ENCODE measurements at regions not wholly inside any gene's neighbourhood (a gene's known extent, or its start where the extent isn't known, plus 50 kb on each side); places are given as distances from the start of the nearest gene placed in this dataset.

DNA sequence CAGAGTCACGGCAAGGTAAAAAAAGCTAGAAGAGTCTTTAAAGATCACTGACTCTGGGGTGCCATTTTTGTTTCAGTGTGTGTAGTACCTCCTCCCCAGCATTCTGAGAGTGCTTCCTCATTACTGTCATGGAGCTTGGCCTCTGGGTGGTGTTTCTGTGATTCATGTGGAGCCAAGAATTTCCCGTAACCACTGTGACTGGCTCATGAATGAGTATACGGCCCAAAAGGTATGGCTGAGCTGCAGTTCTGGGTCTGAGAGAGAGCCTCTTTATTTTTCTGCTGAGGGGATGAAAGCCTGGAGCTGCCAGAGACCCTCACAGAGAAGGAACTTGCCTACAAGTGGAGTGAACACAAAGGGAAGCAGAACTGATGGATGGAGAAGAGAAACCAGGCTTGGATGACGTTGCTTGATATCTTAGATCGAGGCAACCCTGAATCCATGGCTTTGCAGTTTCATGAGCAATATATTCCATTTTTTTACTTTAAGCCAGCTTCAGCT lies 85.6 kb downstream of the PTTG1 start:
- intact Hi-C loops (cut with DNase I), result loop anchor here (5.0 kb wide), 1 partner anchor 70 kb away; no protein-coding TSS in a partner anchor
- no peak for DNase-seq (ENCODE audit: low spot score)

DNA sequence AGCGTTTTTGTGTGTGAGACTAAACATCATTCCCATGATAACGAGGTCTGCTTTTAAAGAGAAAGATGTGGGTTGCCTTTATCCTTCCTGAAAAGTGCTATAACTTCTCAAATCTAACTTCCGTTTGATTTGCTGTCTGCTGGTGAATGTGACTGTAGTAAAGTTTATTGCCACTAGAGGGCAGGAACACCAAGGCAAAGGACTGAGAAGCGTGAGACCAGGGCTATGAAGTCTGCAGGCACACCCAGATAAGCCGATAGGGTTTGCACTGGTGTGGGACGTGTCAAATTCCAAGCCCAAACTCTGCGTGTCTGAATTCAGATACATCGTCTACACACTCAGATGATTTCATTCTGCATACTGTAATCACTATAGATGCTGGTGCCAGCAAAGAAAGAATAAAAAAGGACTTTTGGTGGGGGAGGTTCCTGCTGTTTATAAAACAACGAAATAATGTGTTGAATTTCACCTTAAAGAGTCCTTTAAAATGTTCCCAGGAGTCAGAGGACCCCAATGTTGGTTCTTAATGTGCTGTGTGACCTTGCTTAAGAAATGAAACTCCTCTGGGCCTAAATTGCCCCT lies 87.2 kb downstream of the PTTG1 start:
- DNase-seq (ENCODE audit: low spot score), result no peak

DNA sequence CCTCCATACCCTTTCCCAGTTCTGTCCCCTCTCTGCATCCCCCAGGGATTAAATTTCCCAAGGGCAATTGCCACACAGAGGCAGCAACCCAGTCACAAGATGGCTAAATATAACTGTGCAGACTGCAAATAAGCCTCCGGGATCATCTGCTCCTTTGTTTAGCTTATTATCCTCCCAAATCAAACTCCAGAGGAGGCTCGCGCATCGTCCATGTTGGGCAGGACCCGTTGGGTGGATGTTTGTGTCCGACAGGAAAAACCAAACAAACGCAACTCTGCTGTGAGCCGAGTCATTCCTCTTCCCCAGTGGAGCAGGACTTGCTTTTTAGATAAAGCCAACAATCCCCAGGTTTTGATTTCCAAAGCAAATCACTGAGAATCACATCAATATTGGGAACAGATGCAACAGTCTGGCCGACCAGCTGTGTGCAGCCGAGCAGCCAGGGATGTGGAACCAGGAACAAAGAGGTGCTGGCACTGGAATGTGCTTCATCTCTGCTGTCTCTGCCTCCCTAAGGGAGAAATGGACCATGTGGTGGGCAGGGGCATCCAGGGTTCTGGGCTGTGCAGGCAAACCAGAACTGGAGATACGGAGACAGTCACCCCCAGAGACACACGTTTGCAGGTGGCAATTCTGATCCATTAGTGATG lies 89.8 kb downstream of the PTTG1 start:
- no peak for DNase-seq (ENCODE audit: low spot score)
- intact Hi-C loops (cut with DNase I), result no loop called here

More for the DNA sequence above, 87.2 kb downstream of the PTTG1 start:
- intact Hi-C loops (cut with DNase I), result loop anchor here (5.0 kb wide), 1 partner anchor 72 kb away; no protein-coding TSS in a partner anchor

Measured in cardiac septum (tissue), 1 donor.